ENCODE measurements at regions not wholly inside any gene's neighbourhood (a gene's known extent, or its start where the extent isn't known, plus 50 kb on each side); places are given as distances from the start of the nearest gene placed in this dataset.

DNA sequence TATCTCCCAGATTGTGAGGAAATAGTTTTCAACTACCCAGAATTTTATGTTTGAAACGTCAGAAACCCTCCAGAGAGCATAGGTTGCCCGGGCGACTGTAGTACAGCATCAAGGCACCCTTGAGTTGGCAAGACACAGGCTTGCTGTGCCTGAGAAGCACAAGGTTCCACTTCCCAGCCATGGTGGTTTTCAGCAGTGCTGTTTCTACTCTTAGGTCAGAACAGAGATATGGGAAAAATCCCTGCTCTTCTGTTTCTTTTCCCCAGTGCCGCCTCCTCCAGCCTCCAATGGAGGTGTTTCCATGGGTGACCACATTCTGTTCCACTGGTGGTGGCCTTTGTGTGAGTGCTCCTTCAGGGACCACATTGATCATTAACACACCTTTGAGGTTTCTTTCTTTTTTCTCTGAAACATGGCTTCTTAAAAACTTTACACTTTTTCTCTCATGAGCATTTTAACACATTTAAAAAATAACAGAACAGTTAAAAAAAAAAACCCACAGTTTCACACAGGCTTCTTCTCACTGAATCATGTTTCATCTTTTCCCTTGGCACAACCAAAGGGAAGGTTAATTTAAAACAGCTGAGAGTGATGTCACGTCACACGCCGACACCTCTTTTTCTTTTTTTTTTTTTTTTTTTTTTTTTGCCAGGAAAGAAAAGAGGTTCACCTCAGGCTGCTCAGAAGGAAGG lies 229.3 kb upstream of the HDAC4 start:
- TF ChIP-seq, protein P1, sequence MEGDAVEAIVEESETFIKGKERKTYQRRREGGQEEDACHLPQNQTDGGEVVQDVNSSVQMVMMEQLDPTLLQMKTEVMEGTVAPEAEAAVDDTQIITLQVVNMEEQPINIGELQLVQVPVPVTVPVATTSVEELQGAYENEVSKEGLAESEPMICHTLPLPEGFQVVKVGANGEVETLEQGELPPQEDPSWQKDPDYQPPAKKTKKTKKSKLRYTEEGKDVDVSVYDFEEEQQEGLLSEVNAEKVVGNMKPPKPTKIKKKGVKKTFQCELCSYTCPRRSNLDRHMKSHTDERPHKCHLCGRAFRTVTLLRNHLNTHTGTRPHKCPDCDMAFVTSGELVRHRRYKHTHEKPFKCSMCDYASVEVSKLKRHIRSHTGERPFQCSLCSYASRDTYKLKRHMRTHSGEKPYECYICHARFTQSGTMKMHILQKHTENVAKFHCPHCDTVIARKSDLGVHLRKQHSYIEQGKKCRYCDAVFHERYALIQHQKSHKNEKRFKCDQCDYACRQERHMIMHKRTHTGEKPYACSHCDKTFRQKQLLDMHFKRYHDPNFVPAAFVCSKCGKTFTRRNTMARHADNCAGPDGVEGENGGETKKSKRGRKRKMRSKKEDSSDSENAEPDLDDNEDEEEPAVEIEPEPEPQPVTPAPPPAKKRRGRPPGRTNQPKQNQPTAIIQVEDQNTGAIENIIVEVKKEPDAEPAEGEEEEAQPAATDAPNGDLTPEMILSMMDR (IDR thresholded peaks at IDR 0.05; ENCODE audit: low read depth, low read length, missing input control), result no peak
- TF ChIP-seq YY1 (IDR thresholded peaks at IDR 0.05) (no peak), FOXA1 (IDR thresholded peaks at IDR 0.05) (no peak), ATF3 (IDR thresholded peaks at IDR 0.05) (no peak), RAD21 (IDR thresholded peaks at IDR 0.05) (no peak), JUND (IDR thresholded peaks at IDR 0.05) (no peak), SP1 (IDR thresholded peaks at IDR 0.05) (no peak)
- TF ChIP-seq, protein P2, sequence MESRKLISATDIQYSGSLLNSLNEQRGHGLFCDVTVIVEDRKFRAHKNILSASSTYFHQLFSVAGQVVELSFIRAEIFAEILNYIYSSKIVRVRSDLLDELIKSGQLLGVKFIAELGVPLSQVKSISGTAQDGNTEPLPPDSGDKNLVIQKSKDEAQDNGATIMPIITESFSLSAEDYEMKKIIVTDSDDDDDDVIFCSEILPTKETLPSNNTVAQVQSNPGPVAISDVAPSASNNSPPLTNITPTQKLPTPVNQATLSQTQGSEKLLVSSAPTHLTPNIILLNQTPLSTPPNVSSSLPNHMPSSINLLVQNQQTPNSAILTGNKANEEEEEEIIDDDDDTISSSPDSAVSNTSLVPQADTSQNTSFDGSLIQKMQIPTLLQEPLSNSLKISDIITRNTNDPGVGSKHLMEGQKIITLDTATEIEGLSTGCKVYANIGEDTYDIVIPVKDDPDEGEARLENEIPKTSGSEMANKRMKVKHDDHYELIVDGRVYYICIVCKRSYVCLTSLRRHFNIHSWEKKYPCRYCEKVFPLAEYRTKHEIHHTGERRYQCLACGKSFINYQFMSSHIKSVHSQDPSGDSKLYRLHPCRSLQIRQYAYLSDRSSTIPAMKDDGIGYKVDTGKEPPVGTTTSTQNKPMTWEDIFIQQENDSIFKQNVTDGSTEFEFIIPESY (IDR thresholded peaks at IDR 0.05), result no peak

All from liver (tissue), 3 donors.